Calu3 (cell line): ENCODE measurements at regions not wholly inside any gene's neighbourhood (a gene's known extent, or its start where the extent isn't known, plus 50 kb on each side); places are given as distances from the start of the nearest gene placed in this dataset.

Source experiments
- BruUV-seq: library from RNA; stranded (reverse); fragments of 400-500 nt; replicated peaks from 2 replicates; lab custom pipeline; 2021; lab: Mats Ljungman, UMichigan
- CTCF ChIA-PET: fragments of 300-600 bp; sonication (Branson Sonifier 250); formaldehyde crosslinking; loops from one replicate; lab custom pipeline; 2022; ENCODE audit warnings: antibody characterized with exemption; lab: Charles Lee
- DNase-seq: peaks from one replicate; pipeline ENCODE4 v3.0.0; 2022
- H3K27ac Mint-ChIP-seq: one replicate; pipeline ENCODE4 v1.8.0; 2022; ENCODE audit warnings: mixed read lengths; ENCODE audit not compliant: unreplicated experiment
- H3K27me3 Mint-ChIP-seq: one replicate; pipeline ENCODE4 v1.8.0; 2022; ENCODE audit warnings: mixed read lengths; ENCODE audit not compliant: unreplicated experiment
- H3K36me3 Mint-ChIP-seq: one replicate; pipeline ENCODE4 v1.8.0; 2022; ENCODE audit warnings: mild to moderate bottlenecking, moderate library complexity, mixed read lengths; ENCODE audit not compliant: insufficient read depth, unreplicated experiment
- H3K4me1 Mint-ChIP-seq: one replicate; pipeline ENCODE4 v1.8.0; 2022; ENCODE audit warnings: mild to moderate bottlenecking, low read depth, mixed read lengths; ENCODE audit not compliant: unreplicated experiment
- H3K4me3 Mint-ChIP-seq: one replicate; pipeline ENCODE4 v1.8.0; 2022; ENCODE audit warnings: mild to moderate bottlenecking, low read depth, moderate library complexity, mixed read lengths; ENCODE audit not compliant: unreplicated experiment
- H3K9me3 Mint-ChIP-seq: one replicate; pipeline ENCODE4 v1.8.0; 2022; ENCODE audit warnings: low read depth, mixed read lengths; ENCODE audit not compliant: unreplicated experiment
- intact Hi-C: fragments of 100-400 bp; cut with micrococcal nuclease; formaldehyde crosslinking; loops from one replicate; pipeline ENCODE4 v1.10.0; 2022; ENCODE audit not compliant: unreplicated experiment
- TF ChIP-seq, protein P1 (sequence below): fragments of 200-600 bp; IDR thresholded peaks from one replicate; pipeline ENCODE4 v1.8.0; 2022; ENCODE audit warnings: antibody characterized with exemption; ENCODE audit not compliant: unreplicated experiment

- H3K9me3 Mint-ChIP-seq: no peaks in the 10 kb centered on the region
- H3K27me3 Mint-ChIP-seq: peaks cover 80% of the 10 kb centered on the region
- H3K36me3 Mint-ChIP-seq: no peaks in the 10 kb centered on the region
- TF ChIP-seq, protein P1, sequence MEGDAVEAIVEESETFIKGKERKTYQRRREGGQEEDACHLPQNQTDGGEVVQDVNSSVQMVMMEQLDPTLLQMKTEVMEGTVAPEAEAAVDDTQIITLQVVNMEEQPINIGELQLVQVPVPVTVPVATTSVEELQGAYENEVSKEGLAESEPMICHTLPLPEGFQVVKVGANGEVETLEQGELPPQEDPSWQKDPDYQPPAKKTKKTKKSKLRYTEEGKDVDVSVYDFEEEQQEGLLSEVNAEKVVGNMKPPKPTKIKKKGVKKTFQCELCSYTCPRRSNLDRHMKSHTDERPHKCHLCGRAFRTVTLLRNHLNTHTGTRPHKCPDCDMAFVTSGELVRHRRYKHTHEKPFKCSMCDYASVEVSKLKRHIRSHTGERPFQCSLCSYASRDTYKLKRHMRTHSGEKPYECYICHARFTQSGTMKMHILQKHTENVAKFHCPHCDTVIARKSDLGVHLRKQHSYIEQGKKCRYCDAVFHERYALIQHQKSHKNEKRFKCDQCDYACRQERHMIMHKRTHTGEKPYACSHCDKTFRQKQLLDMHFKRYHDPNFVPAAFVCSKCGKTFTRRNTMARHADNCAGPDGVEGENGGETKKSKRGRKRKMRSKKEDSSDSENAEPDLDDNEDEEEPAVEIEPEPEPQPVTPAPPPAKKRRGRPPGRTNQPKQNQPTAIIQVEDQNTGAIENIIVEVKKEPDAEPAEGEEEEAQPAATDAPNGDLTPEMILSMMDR: no peak
- CTCF ChIA-PET: no interaction called here
- intact Hi-C loops: no loop called here
- H3K4me1 Mint-ChIP-seq: no peaks in the 10 kb centered on the region
- H3K27ac Mint-ChIP-seq: no peak overlapping the region
- BruUV-seq: no TSS peak
- DNase-seq: no peak
- H3K4me3 Mint-ChIP-seq: no peak overlapping the region
These were observed 69.2 kb upstream of the PRNP start for GRCh38 chr20:4617019-4617418.

DNA sequence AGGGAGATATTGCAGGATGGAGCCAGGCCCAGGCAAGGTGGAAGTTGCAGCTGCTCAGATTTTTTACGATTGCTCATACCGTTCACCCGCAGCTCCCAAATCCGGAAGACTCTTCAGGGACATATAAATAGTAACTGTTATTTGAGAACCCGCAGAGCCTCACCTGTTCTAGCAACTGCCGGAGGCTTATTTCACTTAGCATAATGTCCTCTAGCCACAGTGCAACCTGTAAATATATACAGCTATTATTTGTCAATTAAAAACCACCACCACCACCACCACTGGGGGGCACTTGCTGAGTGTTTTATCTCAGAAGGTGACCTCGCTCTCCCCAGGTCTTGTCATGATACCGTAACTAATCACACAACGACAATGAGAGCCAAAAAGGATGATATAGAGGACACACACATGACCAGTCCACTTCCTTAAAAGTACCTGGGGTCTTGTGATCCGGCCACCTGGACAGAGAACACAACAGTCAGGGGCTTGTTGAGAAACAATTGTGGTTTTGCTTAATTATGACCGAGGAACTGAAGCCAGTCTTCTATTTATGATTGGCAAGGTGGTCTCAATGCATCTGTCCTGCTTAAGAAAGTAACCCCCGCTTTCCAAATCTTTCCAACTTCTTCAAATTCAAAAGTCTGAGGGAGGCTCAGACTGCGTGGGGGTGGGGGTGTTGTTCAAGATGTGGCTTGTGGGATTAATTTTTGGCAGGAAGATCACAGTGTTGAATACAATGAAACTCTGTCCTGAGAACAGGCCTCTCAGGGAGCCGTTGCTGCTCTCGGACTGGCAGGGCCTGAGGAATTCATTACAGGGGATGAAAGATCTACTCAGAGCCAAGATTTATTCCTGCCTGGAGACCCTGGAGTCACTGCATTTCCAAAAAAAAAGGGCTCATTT lies 72.3 kb upstream of the PRNP start:
- TF ChIP-seq, protein P1: no peak
- Mint-ChIP-seq H3K27ac (no peak overlapping the region), H3K4me1 (no peaks in the 10 kb centered on the region), H3K36me3 (no peaks in the 10 kb centered on the region), H3K4me3 (no peak overlapping the region), H3K9me3 (no peaks in the 10 kb centered on the region), H3K27me3 (peaks cover 79% of the 10 kb centered on the region)
- peak; percentile 38 for DNase-seq
- no TSS peak for BruUV-seq
- CTCF ChIA-PET: interaction anchor here (0.7 to 1.0 kb wide), 3 partner anchors 51 to 106 kb away, joined by 3 to 4 read pairs (median 3); no protein-coding TSS in a partner anchor
- intact Hi-C loops: loop anchor here (2.0 kb wide), 1 partner anchor 107 kb away; the partner anchor contains the start of gene PRND

DNA sequence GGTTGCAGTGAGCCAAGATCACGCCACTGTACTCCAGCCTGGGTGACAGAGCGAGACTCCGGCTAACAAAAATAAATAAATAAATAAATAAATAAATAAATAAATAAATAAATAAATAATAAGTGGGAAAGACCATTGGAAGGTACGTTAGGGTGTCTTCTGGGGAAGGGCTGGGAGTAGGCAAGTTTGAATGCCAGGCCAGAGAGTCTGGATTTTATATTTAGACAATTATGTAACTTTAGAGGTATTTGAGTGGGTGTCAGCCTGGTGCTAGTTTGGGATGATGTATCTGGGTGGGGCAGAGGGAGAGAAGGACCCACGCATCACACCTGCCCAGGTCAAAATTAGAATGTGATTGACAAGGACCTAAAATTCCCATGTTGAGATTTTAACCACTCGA lies 73.1 kb upstream of the PRNP start:
- intact Hi-C loops: no loop called here
- TF ChIP-seq, protein P1: no peak
- H3K9me3 Mint-ChIP-seq: no peaks in the 10 kb centered on the region
- peaks cover 78% of the 10 kb centered on the region for H3K27me3 Mint-ChIP-seq
- DNase-seq: no peak
- no peak overlapping the region for H3K27ac Mint-ChIP-seq
- BruUV-seq: no TSS peak
- no peak overlapping the region for H3K4me3 Mint-ChIP-seq
- CTCF ChIA-PET: interaction anchor here (0.9 to 1.0 kb wide), 2 partner anchors 52 to 107 kb away, joined by 3 to 4 read pairs; no protein-coding TSS in a partner anchor
- H3K36me3 Mint-ChIP-seq: no peaks in the 10 kb centered on the region
- H3K4me1 Mint-ChIP-seq: no peaks in the 10 kb centered on the region

DNA sequence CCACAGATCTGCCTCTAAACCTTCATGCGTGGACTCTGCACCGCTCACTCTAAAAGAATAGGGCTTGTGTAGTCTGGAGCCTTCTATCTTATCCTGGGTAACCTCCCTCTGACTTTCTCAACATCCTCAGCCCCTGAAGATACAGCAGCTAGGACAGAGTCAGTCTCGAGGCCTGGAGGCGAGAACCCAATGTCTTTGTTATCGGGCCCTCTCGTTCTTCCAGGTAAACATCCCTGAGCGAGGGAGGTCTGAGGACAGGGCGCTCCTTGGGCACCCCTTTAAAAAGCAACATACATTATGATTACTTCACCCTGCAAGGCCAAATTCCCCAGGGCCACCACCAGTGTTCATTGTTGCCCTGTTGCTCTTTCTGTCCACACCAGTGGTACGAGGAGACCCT lies 75.4 kb upstream of the PRNP start:
- Mint-ChIP-seq H3K27me3 (peaks cover 70% of the 10 kb centered on the region), H3K27ac (no peak overlapping the region), H3K4me1 (no peaks in the 10 kb centered on the region), H3K4me3 (no peak overlapping the region), H3K9me3 (no peaks in the 10 kb centered on the region), H3K36me3 (no peaks in the 10 kb centered on the region)
- TF ChIP-seq, protein P1: no peak
- BruUV-seq: no TSS peak
- intact Hi-C loops: no loop called here
- CTCF ChIA-PET: no interaction called here
- DNase-seq: no peak
